Urinary bladder (tissue), 3 donors: ENCODE measurements at regions not wholly inside any gene's neighbourhood (a gene's known extent, or its start where the extent isn't known, plus 50 kb on each side); places are given as distances from the start of the nearest gene placed in this dataset.
"Not testable (repeated sequence)": the region's sequence is repeated elsewhere in the genome, so short reads cannot be mapped to it uniquely, and the experiment has no call there.

Experiments
- DNase-seq: peaks from one replicate; pipeline ENCODE4 v3.0.0-alpha.2; 2015; ENCODE audit errors: extremely low spot score
- H3K27ac ChIP-seq: one replicate; pipeline ENCODE4 v1.5.1; 2013; ENCODE audit warnings: low read depth, mild to moderate bottlenecking, moderate library complexity
- H3K36me3 ChIP-seq: one replicate; pipeline ENCODE4 v1.6.1; 2013; ENCODE audit warnings: mild to moderate bottlenecking, moderate library complexity; ENCODE audit not compliant: insufficient read depth
- H3K4me1 ChIP-seq: one replicate; pipeline ENCODE4 v1.6.1; 2013; ENCODE audit warnings: mild to moderate bottlenecking, moderate library complexity; ENCODE audit not compliant: insufficient read depth
- H3K4me3 ChIP-seq: one replicate; pipeline ENCODE4 v1.5.1; 2013; ENCODE audit warnings: low read depth, low read length
- WGBS: extraction: QIAGEN DNeasy Blood & Tissue Kit; methylation state at CpG from one replicate; pipeline ENCODE4 v1.1.7; 2013; 5-methylcytosine and 5-hydroxymethylcytosine counted together
- donor health status: healthy with polysubstance abuse.
- donor health status: healthy.

DNA sequence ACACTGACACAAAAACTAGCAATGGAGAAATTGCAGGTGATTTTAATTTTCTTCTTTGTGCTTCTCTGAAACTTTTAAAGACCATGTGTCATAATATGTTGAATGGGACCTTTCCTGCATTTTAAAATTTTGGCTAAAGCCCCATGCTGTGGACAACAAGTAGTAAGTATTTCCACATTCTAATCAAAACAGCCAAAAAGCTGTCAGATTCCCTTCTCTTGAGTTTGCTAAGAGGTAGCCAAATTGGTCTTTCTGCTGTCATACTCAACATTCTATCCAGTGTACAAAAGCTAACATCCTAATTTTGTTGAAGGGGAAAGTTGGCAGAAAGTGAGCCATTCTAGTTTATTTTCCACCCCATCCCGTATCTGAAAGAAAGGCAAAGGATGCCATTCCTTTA lies 447.6 kb downstream of the TFEC start:
- no peak overlapping the region for H3K4me3 ChIP-seq
- no peak overlapping the region for H3K27ac ChIP-seq
- no peaks in the 10 kb centered on the region for H3K4me1 ChIP-seq
- DNase-seq, result no peak
- WGBS, result 75% methylated on average over 1 of the region's 1 CpG
- no peaks in the 10 kb centered on the region for H3K36me3 ChIP-seq

- 32% methylated on average over 2 of the region's 2 CpGs for WGBS
- Histone ChIP-seq H3K4me1 (no peaks in the 10 kb centered on the region), H3K27ac (no peak overlapping the region), H3K36me3 (no peaks in the 10 kb centered on the region), H3K4me3 (no peak overlapping the region)
- DNase-seq, result no peak
Observed at GRCh38 chr7:115578576-115578975, 452.0 kb downstream of the TFEC start.

- no peaks in the 10 kb centered on the region for H3K36me3 ChIP-seq
- H3K4me1 ChIP-seq, result no peaks in the 10 kb centered on the region
- 71% methylated on average over 6 of the region's 6 CpGs for WGBS
- no peak overlapping the region for H3K27ac ChIP-seq
- DNase-seq, result no peak
- no peak overlapping the region for H3K4me3 ChIP-seq
Observed at GRCh38 chr7:115574681-115575291, 455.8 kb downstream of the TFEC start.

- Histone ChIP-seq H3K4me3 (no peak overlapping the region), H3K27ac (no peak overlapping the region), H3K4me1 (no peaks in the 10 kb centered on the region), H3K36me3 (no peaks in the 10 kb centered on the region)
- no peak for DNase-seq
- WGBS, result 76% methylated on average over 1 of the region's 1 CpG
Observed at GRCh38 chr7:115572111-115572510, 458.5 kb downstream of the TFEC start.

- no peak overlapping the region for H3K4me3 ChIP-seq
- WGBS, result 74% methylated on average over 9 of the region's 9 CpGs
- no peak overlapping the region for H3K27ac ChIP-seq
- no peak for DNase-seq
- no peaks in the 10 kb centered on the region for H3K4me1 ChIP-seq
- no peaks in the 10 kb centered on the region for H3K36me3 ChIP-seq
Observed at GRCh38 chr7:115561335-115562110, 469.0 kb downstream of the TFEC start.

DNA sequence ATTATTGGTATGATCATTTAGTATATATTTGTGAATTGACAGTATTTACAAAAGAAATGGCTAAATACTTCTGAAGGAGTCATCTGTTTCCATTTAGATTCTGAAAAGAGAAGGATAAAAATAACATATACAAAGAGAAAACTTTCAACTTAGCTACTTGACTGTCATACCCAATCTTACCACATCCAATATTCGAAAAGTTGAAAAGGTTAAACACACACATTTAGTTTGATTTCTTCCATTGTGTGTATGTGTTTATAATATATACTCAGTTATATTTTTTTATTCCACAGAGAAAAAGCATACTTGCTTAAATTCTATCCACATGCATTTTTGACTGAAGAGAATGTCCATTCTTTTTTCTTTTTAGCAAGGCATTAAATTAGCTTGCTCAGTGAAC lies 470.7 kb downstream of the TFEC start:
- no peak for DNase-seq
- Histone ChIP-seq H3K36me3 (no peaks in the 10 kb centered on the region), H3K4me3 (no peak overlapping the region), H3K27ac (no peak overlapping the region), H3K4me1 (no peaks in the 10 kb centered on the region)
- WGBS, result 87% methylated on average over 1 of the region's 1 CpG

DNA sequence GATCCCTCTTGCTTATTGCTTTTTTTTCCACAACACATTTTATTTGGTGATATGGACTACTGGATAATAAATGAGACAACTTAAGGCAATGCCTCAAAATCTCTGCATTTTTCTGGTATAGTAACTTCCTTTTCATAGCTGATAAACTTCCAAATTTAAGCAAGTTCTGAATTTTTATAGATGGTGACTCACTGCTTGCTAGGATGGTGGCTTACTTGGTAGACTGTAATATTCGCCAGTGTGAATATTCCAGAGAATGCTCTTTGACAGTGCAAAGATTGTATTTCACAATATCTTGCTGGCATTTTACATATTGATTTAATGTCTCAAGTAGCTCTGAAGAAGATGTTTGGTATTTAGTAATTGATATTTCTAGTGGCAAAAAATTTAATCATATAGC lies 472.4 kb downstream of the TFEC start:
- no peak for DNase-seq
- Histone ChIP-seq H3K4me1 (no peaks in the 10 kb centered on the region), H3K4me3 (no peak overlapping the region), H3K36me3 (no peaks in the 10 kb centered on the region), H3K27ac (no peak overlapping the region)
- 62% methylated on average over 1 of the region's 1 CpG for WGBS

GRCh38 chr7:115557296-115557695 lies 473.3 kb downstream of the TFEC start:
- H3K36me3 ChIP-seq, H3K4me3 ChIP-seq: not testable (repeated sequence)
- 96% methylated on average over 2 of the region's 2 CpGs for WGBS

GRCh38 chr7:115552766-115553165 lies 477.8 kb downstream of the TFEC start:
- DNase-seq, result no peak
- Histone ChIP-seq H3K4me3 (no peak overlapping the region), H3K27ac (no peak overlapping the region), H3K36me3 (no peaks in the 10 kb centered on the region), H3K4me1 (no peaks in the 10 kb centered on the region)
- WGBS, result 64% methylated on average over 4 of the region's 4 CpGs

More at GRCh38 chr7:115557296-115557695, 473.3 kb downstream of the TFEC start:
- DNase-seq, H3K27ac ChIP-seq, H3K4me1 ChIP-seq: not testable (repeated sequence)

DNA sequence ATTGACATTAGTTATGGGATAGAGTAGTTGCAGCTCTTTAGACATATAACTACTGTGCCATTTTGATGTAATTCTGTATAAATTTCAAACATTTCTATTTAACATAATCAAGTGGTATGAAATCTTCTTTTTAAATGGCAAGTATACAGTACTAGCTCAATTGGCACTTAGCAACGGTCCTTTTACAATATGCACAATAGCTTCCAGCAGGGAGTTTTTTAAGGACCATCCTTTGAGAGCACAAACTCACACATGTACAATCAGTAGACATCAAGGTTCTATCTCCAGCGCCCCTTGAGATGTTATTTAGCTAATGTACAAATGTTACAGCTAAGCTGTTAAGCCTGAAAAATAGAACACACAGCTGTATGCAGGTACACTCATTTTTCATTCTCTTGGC lies 480.7 kb downstream of the TFEC start:
- DNase-seq, result no peak
- 88% methylated on average over 2 of the region's 2 CpGs for WGBS

DNA sequence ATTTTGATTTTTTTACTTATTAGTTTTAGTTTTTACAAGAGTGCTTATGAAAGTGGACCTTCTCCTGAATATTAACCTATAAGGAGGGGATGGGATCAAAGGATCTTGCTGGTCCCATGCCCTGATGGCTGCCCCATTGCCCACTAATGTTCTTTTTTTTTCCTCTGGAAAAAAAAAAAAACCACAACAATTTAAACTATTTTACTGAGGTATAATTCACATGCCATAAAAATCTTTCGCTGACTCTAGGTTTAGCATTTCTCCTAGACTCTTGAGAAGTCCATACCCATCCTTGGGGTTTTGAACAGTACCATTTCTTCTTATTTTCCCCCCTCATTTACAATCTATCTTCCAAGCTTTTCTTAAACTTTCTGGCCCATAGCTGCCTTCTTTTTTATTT lies 481.8 kb downstream of the TFEC start:
- Histone ChIP-seq H3K4me1 (no peaks in the 10 kb centered on the region), H3K4me3 (no peak overlapping the region), H3K27ac (no peak overlapping the region), H3K36me3 (no peaks in the 10 kb centered on the region)
- 90% methylated on average over 1 of the region's 1 CpG for WGBS
- DNase-seq, result no peak

More for the DNA sequence above, 480.7 kb downstream of the TFEC start:
- Histone ChIP-seq H3K4me1 (no peaks in the 10 kb centered on the region), H3K4me3 (no peak overlapping the region), H3K27ac (no peak overlapping the region), H3K36me3 (no peaks in the 10 kb centered on the region)

DNA sequence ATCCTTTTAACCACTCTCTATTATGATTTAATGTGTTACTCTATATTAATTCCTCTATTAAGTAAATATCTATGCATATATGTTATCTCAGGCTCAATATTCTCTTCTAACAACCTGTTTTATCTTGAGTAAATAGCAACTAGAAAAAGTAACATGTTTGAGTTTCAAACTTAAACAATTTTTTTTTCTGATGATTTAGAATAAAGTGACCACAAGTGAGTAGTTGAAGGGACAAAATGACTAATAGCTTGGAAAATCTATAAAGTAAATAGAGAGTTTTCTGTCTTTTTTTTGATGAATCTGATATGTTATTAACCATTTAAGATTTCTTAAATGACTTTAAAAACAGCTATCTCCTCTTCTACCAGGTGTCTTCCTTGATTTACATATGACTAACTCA lies 483.8 kb downstream of the TFEC start:
- H3K4me3 ChIP-seq, result no peak overlapping the region
- H3K27ac ChIP-seq, result no peak overlapping the region
- DNase-seq, result no peak
- H3K4me1 ChIP-seq, result no peaks in the 10 kb centered on the region
- no peaks in the 10 kb centered on the region for H3K36me3 ChIP-seq

GRCh38 chr7:115533785-115534184 lies 496.8 kb downstream of the TFEC start:
- DNase-seq, result no peak
- H3K36me3 ChIP-seq, result no peaks in the 10 kb centered on the region
- H3K4me1 ChIP-seq, result no peaks in the 10 kb centered on the region
- H3K27ac ChIP-seq, result no peak overlapping the region
- WGBS, result 84% methylated on average over 1 of the region's 1 CpG
- no peak overlapping the region for H3K4me3 ChIP-seq

DNA sequence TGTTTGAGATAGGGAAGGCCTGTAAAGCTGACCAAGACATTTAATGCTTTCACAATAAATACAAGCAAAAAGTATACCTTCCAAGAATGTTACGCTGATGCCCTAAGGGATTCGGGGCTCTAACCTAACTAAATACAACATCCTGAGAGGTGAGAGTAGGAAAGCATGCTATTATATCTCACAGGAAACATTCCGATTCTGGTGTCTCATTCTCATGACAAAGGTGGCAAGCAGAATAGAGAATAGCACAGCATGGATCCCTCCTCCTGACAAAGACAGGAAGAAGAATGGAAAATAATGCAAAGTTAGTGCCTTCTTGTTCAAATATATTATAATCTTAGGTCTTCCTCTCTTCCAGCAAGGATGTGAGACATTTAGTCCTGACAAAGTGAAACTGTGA lies 504.3 kb downstream of the TFEC start:
- DNase-seq, result no peak
- Histone ChIP-seq H3K4me1 (no peaks in the 10 kb centered on the region), H3K4me3 (no peak overlapping the region), H3K36me3 (no peaks in the 10 kb centered on the region), H3K27ac (no peak overlapping the region)
- 58% methylated on average over 3 of the region's 3 CpGs for WGBS
